Body of pancreas (tissue), 4 donors: ENCODE measurements at regions not wholly inside any gene's neighbourhood (a gene's known extent, or its start where the extent isn't known, plus 50 kb on each side); places are given as distances from the start of the nearest gene placed in this dataset.

Experiments
- CTCF ChIP-seq, 7 experiments: fragments of 450-650 bp in 4 of 7; fragments of 200-600 bp in 3 of 7; sonication (generic) in 3 of 7; IDR thresholded peaks; one replicate each; pipeline ENCODE4 v1.5.1; 2016 to 2019; ENCODE audit warnings: antibody characterized with exemption in 7 of 7
- POLR2A ChIP-seq, 3 donors: fragments of 450-650 bp; IDR thresholded peaks; one replicate each; pipeline ENCODE4 v1.6.1; 2016; ENCODE audit warnings: antibody characterized with exemption in 3 of 3, mild to moderate bottlenecking in 2 of 3

GRCh38 chr5:117165068-117165467, 590.4 kb upstream of the SEMA6A start:
- no peak for TF ChIP-seq CTCF (IDR thresholded peaks at IDR 0.05)
- no peak for TF ChIP-seq POLR2A (IDR thresholded peaks at IDR 0.05)
